ENCODE measurements at regions not wholly inside any gene's neighbourhood (a gene's known extent, or its start where the extent isn't known, plus 50 kb on each side); places are given as distances from the start of the nearest gene placed in this dataset.

DNA sequence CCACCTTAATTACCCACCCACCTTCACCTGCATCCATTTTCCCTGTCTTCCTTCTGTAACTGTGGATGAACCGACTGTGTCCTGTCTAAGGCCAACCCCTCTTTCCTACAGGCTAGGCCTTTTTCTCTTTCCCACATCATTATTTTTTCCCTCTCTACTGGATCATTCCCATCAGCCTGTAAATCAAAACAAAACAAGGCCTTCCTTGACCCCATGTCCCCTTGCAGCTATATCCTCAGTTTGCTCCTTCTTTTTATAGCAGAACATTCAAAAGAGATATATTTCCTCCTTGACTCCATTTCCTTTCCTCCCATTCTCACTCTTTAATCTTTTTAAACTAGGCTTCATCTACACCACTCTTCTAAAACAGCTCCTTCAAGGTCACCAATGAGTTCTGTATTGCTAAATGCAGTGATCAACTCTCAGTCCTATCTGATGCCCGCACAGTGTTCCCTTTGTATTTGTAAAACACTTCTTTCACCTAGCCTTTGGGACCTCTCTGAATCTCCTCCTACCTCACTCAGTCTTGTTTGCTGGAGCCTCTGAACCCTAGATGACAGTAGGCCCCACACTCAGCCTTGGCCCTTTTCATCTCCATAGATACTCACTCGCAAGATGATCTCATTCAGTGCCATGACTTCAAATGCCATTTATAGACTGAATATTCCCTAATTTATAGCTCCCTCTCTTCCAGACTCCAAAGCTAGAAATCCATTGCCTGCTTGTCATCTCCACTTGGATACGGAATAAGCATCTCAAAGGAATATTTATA, 55.7 kb downstream of the CXCR4 start:
- no peak for DNase-seq

DNA sequence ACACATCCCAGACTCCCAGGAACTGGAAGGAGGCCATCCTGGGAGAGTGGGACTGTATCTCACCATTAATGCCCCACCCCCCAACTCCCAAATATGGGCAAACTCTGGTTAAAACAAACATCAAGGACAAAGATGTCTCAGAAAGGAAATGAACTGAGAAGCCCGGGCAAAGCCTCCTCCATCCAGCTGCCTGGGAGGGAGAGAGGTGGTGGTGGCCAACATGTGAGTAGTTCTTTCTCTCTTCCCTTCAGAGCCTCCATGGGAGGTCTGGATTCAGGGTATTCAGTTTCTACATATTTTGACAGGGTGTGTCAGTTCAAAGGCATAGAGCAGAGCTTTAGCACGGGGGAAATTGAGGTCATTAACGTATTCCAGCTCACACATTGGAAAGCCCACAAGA, 57.5 kb downstream of the CXCR4 start:
- DNase-seq: no peak

DNA sequence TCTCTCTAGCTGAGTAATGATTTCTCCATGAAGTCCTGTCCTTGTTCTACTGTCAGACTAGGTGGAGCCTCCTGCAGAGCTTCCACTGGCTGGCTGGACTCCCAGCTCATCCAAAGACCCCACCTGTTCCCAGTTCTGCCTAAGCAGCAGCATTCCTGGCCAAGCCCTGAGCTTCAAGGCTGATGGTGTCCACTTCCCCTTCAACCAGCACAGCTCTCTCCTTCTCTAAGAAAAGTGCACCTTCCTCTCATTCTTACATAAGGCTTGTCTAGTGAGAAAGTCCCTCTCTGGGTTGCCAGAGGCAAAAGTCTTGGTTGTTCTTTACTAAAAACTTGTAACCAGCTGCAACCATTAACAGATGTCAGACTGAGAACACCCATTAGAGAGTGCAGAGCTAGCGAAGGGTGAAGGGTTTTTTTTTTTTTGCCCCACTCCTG, 58.9 kb downstream of the CXCR4 start:
- DNase-seq: no peak

DNA sequence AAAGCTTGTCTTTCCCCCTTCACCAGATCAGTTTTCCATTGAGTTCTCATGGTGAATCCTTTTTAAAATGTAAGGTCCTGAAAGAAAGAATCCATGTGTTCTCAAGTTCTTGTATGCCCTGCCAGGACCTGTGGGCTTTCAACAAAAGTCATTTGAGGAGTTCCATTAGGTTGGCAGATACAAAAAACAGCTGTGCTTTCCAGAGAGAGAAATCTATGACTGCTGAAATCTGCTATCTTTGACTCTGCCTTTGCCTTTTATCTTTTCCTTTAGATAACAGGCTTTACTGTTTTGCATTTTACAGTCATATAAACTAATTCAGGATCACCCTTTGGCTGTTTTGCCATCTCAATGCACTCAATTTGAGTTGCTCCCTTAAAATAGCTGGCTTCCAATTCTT, 59.7 kb downstream of the CXCR4 start:
- DNase-seq: no peak

DNA sequence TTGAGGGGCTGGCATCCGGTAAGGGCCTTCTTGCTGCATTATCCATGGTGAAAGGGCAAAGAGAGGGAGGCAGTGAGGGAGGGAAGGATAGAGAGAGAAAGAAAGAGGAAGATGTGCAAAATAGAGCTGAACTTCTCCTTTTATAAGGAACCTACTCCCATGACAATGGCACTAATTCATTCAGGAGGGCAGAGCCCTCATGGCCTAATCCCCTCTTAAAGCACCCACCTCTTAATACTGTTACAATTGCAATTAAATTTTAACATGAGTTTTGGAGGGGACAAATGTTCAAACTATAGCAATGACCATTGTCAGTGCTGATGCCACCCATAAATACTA, 60.2 kb downstream of the CXCR4 start:
- DNase-seq: no peak

DNA sequence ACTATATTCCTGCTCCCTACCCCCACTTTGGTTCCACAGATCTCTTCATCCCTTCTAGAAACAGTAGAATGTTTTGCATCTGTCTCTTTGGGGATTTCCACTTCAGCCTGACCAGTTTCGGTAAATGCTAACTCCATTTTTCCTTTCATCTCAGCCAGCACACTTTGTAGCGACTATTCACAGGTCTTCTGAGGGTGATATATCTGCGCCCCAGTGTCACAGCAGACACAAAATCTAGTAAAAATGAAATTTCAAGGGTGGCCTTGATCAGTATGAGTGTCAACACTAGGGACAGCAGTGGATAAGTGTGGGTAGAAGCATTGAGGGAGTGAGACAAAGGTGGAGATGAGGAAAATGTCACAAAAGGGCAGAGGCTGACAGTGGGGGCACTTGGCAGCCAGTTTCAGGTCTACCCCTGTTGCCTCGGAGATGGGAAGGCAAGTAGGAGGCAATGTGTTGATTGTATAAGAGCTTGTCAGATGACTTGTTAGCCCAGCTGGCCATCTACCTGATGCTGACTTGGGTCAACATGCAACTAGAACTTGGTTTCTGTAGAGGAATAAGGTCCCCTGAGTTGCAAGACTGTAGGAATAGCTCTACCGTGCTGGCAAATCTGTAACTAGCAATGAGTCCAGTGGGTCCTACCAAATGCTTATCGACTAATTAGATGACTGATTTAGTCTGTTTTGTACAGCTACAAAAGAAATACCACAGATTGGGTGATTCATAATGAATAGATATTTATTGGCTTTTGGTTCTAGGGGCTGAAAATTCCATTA, 60.7 kb downstream of the CXCR4 start:
- peak; percentile 14 to 74 for DNase-seq

DNA sequence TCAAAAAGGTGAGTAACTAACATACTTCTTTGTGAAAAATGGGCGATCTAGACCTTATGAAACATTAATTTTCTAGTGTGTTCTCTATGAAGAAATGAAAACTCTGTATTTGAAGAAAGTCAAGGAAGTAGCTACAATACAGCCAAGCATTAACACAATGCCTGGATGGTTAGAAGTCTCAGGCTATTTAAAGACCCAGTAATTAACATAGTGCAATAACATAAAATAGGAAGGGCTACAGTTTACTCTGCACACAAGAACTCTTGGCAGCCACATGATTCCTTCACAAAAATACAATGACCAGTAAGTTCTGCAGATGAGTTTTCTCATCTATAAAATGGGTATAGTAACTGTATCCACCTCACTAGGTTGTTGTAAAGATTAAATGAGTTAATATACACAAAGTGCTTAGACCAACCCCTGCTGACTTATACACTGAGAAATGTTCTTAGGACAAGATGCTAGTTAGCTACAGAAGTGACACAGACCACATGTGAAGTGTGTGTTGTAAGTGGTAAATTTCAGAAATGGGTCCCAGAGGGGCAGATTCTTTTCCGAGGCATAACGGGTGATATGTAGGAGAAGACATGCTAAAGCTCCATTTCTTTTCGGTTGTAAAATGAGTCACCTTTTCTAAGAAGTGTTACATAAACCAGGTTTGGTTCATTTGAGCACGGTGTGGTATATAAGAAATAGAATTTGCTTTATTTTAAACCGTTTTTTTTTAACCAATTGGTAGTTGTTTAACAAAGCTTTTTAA, 61.8 kb downstream of the CXCR4 start:
- peak in 1 of 2 donors; percentile 50 for DNase-seq

DNA sequence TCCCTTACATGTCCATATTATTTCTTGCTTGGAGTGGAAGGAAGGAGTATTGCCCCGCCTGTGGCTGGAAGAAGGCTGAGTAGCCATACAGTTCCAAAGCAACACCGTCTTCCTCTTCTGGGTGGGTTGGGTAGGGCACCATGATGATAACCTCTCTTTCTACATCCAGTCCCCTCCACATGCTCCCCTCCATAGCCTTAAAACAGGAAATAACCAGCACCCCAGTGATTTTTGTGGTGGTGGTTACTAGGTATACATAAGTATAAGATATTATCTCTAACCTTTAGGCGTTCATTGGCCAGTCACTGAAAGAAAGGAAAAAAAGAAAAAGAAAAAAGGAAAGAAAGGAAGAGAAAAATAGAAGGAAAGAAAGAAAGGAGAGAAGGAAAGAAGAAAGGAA, 63.1 kb downstream of the CXCR4 start:
- peak in 1 of 2 donors; percentile 32 for DNase-seq

DNA sequence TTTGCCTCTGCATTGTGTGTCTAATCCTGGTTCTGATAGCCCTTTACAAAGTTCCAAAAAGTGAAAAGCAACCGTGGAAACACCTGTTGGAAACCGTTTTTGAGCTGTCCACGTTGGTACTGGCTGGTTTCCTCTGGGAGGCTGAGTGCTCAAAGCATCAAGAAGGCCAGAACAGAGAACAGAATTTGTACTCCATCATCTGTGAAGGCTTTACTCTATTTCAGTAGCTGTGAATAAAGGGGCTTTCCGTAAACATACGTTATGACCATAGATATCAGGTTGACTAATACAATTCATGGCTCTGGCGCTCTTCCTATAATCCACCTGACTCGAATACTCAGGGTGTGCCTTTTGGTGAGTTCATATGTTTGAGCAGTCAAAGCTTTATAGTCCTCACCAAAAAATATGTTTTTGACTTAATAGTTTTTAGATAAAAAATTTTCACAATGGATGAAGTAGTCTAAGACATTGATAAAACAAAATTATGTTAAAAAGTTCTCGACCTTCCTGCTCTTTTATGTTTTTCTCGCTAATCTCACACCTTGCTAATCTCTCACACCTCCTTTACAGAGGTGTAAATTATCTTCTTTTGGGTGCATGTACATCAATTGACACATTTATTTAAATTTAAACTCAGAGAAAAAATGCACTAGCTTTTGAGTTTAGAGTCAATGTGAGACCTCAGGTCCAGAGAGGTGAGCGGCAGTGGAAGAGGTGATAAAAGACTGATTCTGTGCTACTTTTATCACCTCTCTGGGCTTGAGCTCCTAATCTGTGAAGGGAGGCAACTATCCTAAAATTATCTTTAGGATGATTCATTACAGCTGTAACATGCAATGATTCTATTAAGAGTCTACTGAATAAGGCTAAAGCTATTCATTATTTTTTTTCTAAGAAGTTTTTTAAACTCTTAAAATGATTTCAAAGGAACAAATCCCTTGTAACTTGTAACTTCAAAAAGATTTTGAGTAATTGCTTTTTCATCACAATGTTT, 65.3 kb downstream of the CXCR4 start:
- DNase-seq: peak in 1 of 2 donors; percentile 43

DNA sequence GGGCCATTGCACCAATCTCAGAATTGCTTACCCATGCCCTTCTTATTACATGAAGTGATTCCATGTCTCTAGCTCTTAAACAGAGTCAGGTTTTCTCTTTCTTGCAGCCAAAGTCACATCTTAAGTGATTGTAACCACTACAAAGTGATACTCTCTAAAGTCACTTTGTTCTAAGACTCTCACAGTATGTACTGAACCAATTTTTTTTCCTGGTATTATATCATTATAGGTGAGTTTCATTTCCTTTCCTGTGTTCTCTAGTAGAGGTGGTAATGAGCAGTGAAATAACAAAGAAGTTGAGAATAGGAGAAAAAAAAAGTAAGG, 66.3 kb upstream of the DARS1 start:
- DNase-seq: peak in 1 of 2 donors; percentile 54

DNA sequence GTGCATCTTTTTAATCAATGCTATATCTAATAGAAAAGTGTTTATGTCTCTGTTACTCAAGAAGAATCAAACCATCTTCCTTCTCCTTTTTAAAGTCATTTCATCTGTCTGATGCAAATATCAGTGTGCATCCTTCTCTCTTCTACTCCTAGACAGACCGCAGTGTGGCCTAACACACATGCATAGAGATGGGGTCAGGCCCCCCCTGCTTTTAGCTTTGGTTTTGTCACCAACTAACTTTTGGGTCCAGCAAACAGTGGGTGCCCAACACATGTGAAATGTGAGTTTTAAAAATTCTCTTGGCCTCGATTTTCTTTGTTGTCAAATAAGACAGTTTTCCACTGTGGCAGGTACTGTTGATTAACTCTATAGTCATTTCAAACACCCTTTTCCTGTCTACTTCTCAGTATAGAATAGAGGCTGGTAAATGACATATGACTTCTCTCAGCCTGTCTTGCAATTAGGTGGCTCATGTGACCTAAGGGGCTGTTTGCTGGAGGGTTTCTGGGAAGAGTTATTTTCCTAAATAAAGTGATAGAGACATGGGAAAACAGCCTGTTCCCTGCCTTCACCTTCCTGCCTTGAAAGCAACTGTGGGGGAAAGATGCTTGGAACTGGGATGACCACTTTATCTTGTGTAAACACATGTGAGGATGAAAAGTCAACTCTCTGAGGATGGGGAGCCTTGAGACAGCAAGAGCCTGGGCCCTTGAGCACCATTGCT, 65.7 kb upstream of the DARS1 start:
- no peak for DNase-seq

DNA sequence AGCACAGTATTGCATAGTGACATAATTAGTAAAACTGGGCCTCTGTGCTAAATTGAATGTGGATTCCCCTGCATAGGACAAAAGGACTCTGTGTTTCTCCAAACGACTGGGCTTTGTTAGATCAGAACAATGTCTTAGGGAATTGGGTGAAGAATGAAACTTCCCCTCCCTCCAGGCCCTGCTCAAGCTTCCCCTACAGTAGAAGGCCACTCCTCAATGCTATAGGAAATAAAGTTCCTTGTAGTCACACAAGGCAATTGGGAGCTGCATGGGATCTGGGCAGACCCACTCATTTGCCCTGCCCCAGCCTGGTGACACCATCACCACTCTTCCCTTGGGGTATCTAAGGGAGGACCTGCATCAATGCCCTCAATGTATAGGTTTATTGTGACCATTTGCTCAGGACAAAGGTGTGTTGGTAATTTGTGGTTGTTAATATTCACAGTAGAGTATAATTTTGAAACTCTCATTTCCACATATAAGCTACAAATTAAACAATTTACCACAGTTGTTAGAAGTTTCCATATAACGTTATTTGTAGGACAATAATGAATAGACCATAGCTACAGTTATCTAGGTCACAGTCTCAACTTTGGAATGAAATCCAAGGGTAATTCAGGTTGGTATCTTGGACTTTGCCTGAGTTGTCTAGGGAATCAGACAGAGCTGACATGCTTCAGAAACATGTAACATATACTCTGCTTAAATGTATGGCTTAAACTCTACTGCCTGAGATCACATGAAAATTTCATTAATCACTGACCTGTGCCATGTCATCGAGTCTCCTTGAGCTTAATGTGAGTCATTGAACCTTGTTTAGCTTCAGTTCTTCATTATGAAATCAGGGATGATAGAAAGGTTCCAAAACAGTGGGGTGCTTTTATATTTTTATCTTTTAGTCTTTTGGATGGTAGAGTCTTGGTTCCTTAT, 64.8 kb upstream of the DARS1 start:
- DNase-seq: no peak

DNA sequence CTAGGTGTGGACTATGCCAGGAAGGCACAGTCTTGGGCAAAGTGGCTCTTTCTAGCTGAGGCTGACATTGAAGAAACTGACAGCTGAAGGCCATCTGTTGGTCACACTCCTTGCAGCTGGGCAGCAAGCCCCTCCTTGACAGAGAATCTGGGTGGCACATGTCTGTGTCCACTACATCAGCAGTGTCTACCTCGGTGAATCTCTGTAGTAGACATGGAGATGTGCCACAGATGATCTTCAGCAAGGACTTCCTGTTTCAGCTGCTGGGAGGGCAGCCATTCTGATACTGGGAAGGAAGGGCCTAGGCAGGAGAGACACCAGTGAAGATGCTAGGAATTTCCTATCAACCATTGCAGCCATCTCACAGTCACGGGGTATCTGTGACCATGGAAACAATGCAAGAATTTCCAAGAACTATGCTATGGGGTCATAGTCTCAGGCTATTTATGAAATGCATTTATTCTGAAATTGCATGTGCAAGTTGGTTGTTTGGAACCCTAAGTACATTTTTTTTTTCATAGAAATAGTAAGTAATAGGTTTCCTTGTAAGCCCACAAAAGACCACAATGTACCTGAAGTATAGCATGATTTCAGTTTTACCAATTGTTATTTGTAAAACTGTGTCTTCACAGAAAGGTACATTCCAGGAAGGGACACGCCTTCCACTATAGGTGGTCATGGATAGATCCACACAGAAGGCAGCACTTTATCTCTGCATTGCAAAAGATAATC, 63.8 kb upstream of the DARS1 start:
- DNase-seq: no peak

DNA sequence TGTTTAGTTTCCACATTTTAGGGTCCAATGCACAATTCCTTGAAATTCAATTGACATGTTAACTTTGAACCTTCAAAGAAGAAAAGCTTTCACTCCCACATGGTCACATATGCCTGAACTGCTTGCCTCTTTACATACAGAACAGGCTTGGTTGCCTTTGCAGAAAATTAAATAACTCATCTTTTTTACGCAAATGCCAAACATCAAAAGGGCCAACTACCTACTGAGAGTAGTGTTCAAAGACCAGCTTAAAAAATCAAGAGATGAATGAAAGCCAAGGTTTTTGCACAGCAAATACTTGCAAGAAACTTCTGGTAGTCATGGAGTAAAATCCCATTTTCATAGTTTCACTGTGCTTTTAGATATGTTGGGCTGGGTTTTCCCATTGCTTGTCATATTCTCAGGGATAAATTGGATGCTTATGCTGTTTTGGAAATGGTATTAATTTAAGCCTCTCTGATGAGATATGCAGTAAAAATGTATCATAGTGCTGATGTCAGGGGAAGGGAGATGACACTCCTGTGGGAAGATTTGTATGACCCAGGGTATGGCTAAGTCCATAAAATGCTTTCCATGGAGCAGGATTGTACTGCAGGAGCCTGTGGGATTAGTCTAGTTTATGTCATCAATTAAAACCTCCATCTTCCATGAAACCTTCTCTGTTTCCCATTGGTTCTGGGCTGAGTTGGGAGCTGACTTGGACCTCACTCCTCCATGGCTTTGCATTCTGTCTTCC, 60.6 kb upstream of the DARS1 start:
- no peak for DNase-seq

DNA sequence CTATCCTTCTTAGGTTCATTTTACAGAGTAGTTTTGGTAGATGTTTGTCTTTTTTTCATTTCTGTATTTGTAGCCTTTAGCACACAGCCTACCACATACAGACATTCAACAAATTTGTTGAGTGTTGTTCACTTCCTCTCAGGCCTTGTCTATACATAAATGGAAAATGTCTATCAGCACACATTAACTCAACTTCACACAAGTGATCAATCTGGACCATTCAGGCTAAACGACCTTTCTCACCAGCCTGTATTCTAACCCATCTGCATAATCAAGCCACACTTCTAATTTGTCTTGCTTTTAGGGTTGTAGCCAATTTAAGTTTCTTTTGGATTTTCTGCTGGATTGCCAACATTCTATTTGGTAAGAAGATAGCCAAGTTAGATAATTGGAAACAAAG, 59.9 kb upstream of the DARS1 start:
- DNase-seq: no peak

All from CD4-positive, alpha-beta T cell treated with Interleukin-4 for 1 hour (primary cell).